K562 (cell line): ENCODE measurements at regions not wholly inside any gene's neighbourhood (a gene's known extent, or its start where the extent isn't known, plus 50 kb on each side); places are given as distances from the start of the nearest gene placed in this dataset.

Experiments used
- E2F6 ChIP-seq, 2 experiments: IDR thresholded peaks; 2 replicates each; pipeline ENCODE4 v1.6.1; 2011; ENCODE audit warnings: borderline replicate concordance in 1 of 2, control low read depth in 1 of 2, low read depth in 1 of 2, low read length in 1 of 2, mild to moderate bottlenecking in 1 of 2, mixed read lengths in 1 of 2, moderate library complexity in 1 of 2; ENCODE audit not compliant: insufficient read depth in 1 of 2, insufficient read length in 1 of 2, poor library complexity in 1 of 2, severe bottlenecking in 1 of 2; ENCODE audit errors: extremely low read depth in 1 of 2
- ELF4 ChIP-seq: fragments of 450-650 bp; formaldehyde crosslinking; IDR thresholded peaks from 2 replicates; pipeline ENCODE4 v1.4.0; 2022; ENCODE audit warnings: missing genetic modification characterization
- GTF2B ChIP-seq: IDR thresholded peaks from 2 replicates; pipeline ENCODE4 v1.6.1; 2011; ENCODE audit not compliant: insufficient read length; ENCODE audit errors: extremely low read depth
- MGA ChIP-seq: fragments of 450-650 bp; IDR thresholded peaks from 2 replicates; pipeline ENCODE4 v1.6.1; 2016; ENCODE audit warnings: mild to moderate bottlenecking, moderate library complexity
- TSC22D4 ChIP-seq: fragments of 450-650 bp; IDR thresholded peaks from 2 replicates; pipeline ENCODE4 v1.6.1; 2016; ENCODE audit warnings: missing genetic modification characterization, missing biosample characterization, control low read depth
- ZFX ChIP-seq: sonication (generic); formaldehyde crosslinking; IDR thresholded peaks from 2 replicates; pipeline ENCODE4 v1.8.0; 2022; ENCODE audit warnings: mild to moderate bottlenecking, missing genetic modification reagents, moderate library complexity
- TF ChIP-seq, protein P1 (sequence below): fragments of 250-450 bp; sonication (Bioruptor Pico); IDR thresholded peaks from 2 replicates; pipeline ENCODE4 v1.8.0; 2022; ENCODE audit warnings: inconsistent platforms, mild to moderate bottlenecking, moderate library complexity, borderline replicate concordance

- no peak for TF ChIP-seq MGA
- TF ChIP-seq E2F6 (IDR thresholded peaks at IDR 0.05; ENCODE audit: borderline replicate concordance in 1 of 2, extremely low read depth in 1 of 2, insufficient read depth in 1 of 2, insufficient read length in 1 of 2, low read depth in 1 of 2, low read length in 1 of 2, poor library complexity in 1 of 2, severe bottlenecking in 1 of 2), result no peak
- TF ChIP-seq, protein P1, sequence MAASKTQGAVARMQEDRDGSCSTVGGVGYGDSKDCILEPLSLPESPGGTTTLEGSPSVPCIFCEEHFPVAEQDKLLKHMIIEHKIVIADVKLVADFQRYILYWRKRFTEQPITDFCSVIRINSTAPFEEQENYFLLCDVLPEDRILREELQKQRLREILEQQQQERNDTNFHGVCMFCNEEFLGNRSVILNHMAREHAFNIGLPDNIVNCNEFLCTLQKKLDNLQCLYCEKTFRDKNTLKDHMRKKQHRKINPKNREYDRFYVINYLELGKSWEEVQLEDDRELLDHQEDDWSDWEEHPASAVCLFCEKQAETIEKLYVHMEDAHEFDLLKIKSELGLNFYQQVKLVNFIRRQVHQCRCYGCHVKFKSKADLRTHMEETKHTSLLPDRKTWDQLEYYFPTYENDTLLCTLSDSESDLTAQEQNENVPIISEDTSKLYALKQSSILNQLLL (CRISPR knock-in tag), result no peak
- no peak for TF ChIP-seq TSC22D4 (tag)
- no peak for TF ChIP-seq ZFX
- no peak for TF ChIP-seq GTF2B
- no peak for TF ChIP-seq ELF4
These were observed 803.5 kb downstream of the PLOD2 start (continued) for GRCh38 chr3:145357453-145357852.
